IPS-18c (cell line): ENCODE measurements at regions not wholly inside any gene's neighbourhood (a gene's known extent, or its start where the extent isn't known, plus 50 kb on each side); places are given as distances from the start of the nearest gene placed in this dataset.
"Not testable (repeated sequence)": the region's sequence is repeated elsewhere in the genome, so short reads cannot be mapped to it uniquely, and the experiment has no call there.

Experiments
- H3K4me3 ChIP-seq: 2 replicates; pipeline ENCODE4 v1.7.0; 2013; ENCODE audit warnings: low read depth, mild to moderate bottlenecking, low read length, moderate library complexity; ENCODE audit not compliant: insufficient read depth
- H3K9me3 ChIP-seq: one replicate; pipeline ENCODE4 v1.6.1; 2013; ENCODE audit warnings: mild to moderate bottlenecking, low read length, moderate library complexity; ENCODE audit not compliant: control insufficient read depth, insufficient read depth

- H3K4me3 ChIP-seq: no peak overlapping the region
- peaks cover 2% of the 10 kb centered on the region for H3K9me3 ChIP-seq
Observed at GRCh38 chr21:39071623-39072214, 111.5 kb downstream of the PSMG1 start.

- not testable (repeated sequence) for H3K9me3 ChIP-seq, H3K4me3 ChIP-seq
Observed at GRCh38 chr21:39069856-39070255, 113.4 kb downstream of the PSMG1 start.

GRCh38 chr21:39066829-39067780 is 116.1 kb downstream of the PSMG1 start:
- no peak overlapping the region for H3K4me3 ChIP-seq
- H3K9me3 ChIP-seq: peaks cover 5% of the 10 kb centered on the region

- H3K4me3 ChIP-seq: no peak overlapping the region
- peaks cover 5% of the 10 kb centered on the region for H3K9me3 ChIP-seq
Observed at GRCh38 chr21:39065917-39066316, 117.3 kb downstream of the PSMG1 start.

GRCh38 chr21:39064325-39065012 is 118.8 kb downstream of the PSMG1 start:
- H3K4me3 ChIP-seq: no peak overlapping the region
- H3K9me3 ChIP-seq: peaks cover 5% of the 10 kb centered on the region

GRCh38 chr21:39063517-39063916 is 119.7 kb downstream of the PSMG1 start:
- Histone ChIP-seq H3K9me3 (peaks cover 5% of the 10 kb centered on the region), H3K4me3 (no peak overlapping the region)

GRCh38 chr21:39062196-39062595 is 121.1 kb downstream of the PSMG1 start:
- Histone ChIP-seq H3K4me3 (no peak overlapping the region), H3K9me3 (peaks cover 2% of the 10 kb centered on the region)

GRCh38 chr21:39061766-39062165 is 121.5 kb downstream of the PSMG1 start:
- no peak overlapping the region for H3K4me3 ChIP-seq
- peaks cover 2% of the 10 kb centered on the region for H3K9me3 ChIP-seq

GRCh38 chr21:39060485-39061083 is 122.7 kb downstream of the PSMG1 start:
- no peak overlapping the region for H3K4me3 ChIP-seq
- peaks cover 2% of the 10 kb centered on the region for H3K9me3 ChIP-seq

GRCh38 chr21:39057121-39057520 is 126.1 kb downstream of the PSMG1 start:
- H3K9me3 ChIP-seq: no peaks in the 10 kb centered on the region
- H3K4me3 ChIP-seq: no peak overlapping the region

- no peak overlapping the region for H3K4me3 ChIP-seq
- no peaks in the 10 kb centered on the region for H3K9me3 ChIP-seq
Observed at GRCh38 chr21:39056636-39057035, 126.6 kb downstream of the PSMG1 start.

GRCh38 chr21:39055167-39055767 is 128.0 kb downstream of the PSMG1 start:
- Histone ChIP-seq H3K9me3 (no peaks in the 10 kb centered on the region), H3K4me3 (no peak overlapping the region)

- H3K9me3 ChIP-seq: no peaks in the 10 kb centered on the region
- no peak overlapping the region for H3K4me3 ChIP-seq
Observed at GRCh38 chr21:39054066-39054465, 129.2 kb downstream of the PSMG1 start.

- no peaks in the 10 kb centered on the region for H3K9me3 ChIP-seq
- H3K4me3 ChIP-seq: no peak overlapping the region
Observed at GRCh38 chr21:39053126-39053525, 130.1 kb downstream of the PSMG1 start.

GRCh38 chr21:39052718-39053117 is 130.5 kb downstream of the PSMG1 start:
- Histone ChIP-seq H3K4me3 (no peak overlapping the region), H3K9me3 (no peaks in the 10 kb centered on the region)

GRCh38 chr21:39051588-39051949 is 131.7 kb downstream of the PSMG1 start:
- Histone ChIP-seq H3K4me3 (no peak overlapping the region), H3K9me3 (no peaks in the 10 kb centered on the region)

- H3K9me3 ChIP-seq: no peaks in the 10 kb centered on the region
- no peak overlapping the region for H3K4me3 ChIP-seq
Observed at GRCh38 chr21:39050841-39051587, 132.2 kb downstream of the PSMG1 start.
